HG03575 (cell line): ENCODE measurements at regions not wholly inside any gene's neighbourhood (a gene's known extent, or its start where the extent isn't known, plus 50 kb on each side); places are given as distances from the start of the nearest gene placed in this dataset.

ENCODE experiments used
- ATAC-seq: cut with Tn5 transposase; IDR thresholded peaks from one replicate; pipeline ENCODE4 v1.9.1; 2021; ENCODE audit not compliant: unreplicated experiment, insufficient number of reproducible peaks, low FRiP score; ENCODE audit errors: extremely low read depth

DNA sequence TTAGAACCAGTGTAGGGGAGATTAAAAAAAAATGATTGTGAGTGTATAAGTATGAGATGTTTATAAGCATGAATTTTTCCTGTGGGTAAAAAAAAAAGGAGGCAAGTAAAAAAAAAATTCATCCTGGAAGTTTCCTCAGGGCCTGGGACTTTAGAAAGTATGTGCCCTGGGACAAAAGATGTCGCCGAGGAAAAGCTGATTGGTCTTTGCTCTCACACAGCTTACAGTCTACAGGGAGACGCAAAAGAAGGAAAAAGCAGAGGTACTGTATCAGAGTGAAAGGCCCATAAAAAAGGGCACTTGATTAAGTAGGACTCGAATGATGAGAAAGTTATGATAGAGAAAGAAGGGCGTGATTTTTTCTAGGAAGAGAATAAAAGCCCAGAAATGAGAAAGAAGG, 501.4 kb upstream of the MEF2C start:
- no peak for ATAC-seq

DNA sequence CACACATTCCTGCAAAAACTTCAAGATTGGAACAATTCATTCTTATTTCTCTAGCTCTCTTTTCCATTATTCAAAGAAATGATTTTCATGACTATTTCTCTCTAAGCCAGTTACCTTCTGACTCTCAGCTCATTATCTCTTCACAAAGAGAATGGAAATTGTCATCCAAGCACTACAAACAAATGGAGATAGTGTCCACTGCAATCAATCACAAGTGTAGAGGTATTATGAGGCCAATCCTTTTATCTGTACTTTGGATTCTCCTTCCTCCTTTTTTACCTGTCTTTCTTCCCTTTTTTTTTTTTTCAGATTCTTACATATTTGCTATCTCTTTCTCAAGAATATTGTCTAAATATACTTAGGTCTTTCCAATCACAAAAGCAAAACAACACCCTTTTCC, 497.7 kb upstream of the MEF2C start:
- ATAC-seq = no peak

- ATAC-seq = no peak
Observed at GRCh38 chr5:89377767-89378455, 494.9 kb upstream of the MEF2C start.

DNA sequence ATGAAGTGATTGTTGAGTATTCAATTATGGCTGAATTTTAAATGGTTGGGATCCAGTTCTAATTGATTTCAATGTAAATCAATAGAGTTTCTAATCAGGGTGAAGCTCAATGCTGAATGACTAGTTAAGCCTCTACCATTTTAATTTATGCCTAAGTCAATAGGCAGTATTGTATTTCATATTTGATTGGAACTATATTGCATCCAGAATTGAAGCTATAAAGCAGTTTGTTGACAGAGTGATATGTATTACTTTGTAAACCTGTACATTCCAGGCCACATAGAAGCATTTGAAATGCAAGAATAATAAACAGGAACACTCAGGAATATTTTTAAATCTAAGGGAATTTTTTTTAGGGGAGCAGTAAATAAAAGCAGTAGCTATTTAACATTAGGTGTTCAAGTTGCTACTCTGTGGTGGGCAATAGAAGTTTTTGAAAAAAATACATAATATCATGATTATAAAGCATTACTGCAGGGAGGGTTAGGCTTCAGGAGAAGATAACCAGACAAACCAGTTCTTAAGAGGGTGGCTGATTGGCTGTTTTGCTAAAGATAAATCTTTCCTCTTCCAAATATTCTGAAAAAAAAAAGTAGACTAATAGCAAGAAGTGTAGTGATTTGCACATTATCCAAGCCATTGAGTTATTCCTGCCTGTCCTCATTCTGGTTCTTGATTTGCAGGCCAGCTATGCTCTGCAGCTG, 492.0 kb upstream of the MEF2C start:
- ATAC-seq = no peak

DNA sequence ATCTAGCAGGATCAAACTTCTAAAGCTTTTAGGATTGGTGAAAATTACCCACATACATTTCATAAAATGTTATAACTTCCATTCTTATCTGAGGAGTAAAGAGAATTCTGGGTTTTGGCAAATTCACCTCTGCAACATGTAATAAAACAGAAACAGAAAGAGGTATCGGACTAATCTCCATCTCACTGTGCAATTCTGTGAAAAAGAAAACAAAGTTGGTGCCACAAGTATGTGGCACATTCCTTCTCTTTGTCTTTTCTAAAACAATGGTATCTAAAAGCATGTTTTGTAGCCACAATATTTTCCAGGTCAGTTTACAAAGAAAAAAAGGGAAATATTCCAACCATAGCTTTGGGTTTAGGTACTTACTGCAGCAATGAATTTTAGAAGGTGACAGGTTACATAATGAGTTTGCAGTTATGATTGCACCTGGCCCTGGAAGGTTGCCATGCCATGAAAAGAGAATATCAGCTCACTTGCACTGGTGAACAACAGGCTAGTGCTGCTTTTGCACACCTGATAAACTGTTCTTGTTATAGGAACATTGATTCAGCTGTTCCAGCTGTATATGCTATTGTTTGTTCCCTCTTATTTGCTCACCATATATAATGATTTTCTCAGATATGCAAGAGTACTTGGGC, 491.3 kb upstream of the MEF2C start:
- ATAC-seq = no peak

- ATAC-seq = no peak
Observed at GRCh38 chr5:89372176-89372575, 489.2 kb upstream of the MEF2C start.

GRCh38 chr5:89371646-89372045, 488.7 kb upstream of the MEF2C start:
- no peak for ATAC-seq

- no peak for ATAC-seq
Observed at GRCh38 chr5:89359046-89359445, 476.1 kb upstream of the MEF2C start.

GRCh38 chr5:89353837-89354551, 471.0 kb upstream of the MEF2C start:
- ATAC-seq = no peak

DNA sequence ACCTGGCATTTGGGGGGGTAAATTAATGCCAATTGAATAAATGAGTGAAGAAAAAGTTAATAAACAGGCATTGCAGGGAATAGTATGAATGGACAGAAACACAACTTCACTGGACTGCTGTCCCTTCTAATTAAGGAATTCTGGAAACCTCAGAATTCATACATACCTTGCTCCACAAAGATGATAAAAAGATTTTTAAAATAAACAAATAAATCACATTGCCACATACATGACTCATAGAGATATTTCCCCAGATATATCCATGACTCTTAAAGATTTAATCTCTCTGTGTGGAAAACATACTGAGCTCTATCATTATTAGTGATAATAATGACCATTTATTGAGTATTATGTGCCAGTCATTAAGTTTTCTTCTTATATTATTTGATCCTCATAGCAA, 469.0 kb upstream of the MEF2C start:
- no peak for ATAC-seq

DNA sequence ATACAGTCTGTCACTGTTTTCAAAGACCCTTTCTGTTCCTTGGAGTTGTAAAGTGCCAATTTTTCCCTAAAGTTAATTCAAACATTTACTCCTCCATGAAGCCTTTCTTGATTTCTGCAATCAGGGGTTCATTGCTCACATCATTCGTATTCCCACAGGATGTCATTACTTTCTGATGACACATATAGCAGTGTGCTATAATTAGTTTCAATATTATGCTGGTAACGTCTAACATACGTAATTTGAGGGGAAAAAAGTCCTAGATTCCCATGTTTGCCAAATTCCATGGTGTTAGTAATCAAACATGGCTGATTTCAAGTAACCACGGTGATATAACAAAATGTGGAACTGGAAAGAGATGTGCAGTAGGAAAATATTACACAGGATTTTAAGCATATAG, 468.2 kb upstream of the MEF2C start:
- ATAC-seq = no peak

GRCh38 chr5:89350684-89351083, 467.7 kb upstream of the MEF2C start:
- no peak for ATAC-seq

DNA sequence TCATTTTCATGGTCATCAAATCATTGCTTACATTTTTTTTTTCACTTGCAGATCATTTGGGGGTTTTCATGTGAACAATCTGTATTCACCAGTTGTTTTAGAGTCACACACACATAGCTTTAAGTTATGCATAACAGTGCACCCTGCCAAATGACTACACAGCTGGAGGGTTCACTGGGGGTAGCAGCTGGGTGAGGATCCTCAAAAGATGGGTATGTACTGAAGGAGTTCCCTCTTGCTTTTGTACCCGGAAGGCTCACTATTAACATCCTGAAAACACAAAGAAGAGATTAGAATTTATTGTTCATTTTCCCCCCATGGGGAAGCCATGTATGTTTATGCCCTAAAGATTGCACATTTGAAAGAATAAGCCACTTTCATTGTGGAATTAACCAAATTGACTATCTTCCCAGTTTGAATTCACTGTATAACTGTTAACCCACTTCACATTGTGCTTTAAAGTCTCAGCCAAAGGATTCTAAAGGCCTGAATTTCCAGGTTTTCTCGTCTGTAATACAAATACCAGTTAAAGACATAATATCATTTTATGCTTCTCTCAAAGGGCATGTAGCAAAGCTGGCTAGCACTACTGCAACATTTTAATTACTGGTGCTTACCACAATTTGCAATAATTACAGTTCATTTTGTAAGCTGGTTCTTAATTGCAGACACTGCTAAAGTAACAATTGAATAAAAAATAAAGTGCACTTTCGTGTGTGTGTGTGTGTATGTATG, 466.4 kb upstream of the MEF2C start:
- no peak for ATAC-seq

- ATAC-seq = no peak
Observed at GRCh38 chr5:89346573-89346972, 463.6 kb upstream of the MEF2C start.

GRCh38 chr5:89343666-89344065, 460.7 kb upstream of the MEF2C start:
- ATAC-seq = peak; percentile 61

DNA sequence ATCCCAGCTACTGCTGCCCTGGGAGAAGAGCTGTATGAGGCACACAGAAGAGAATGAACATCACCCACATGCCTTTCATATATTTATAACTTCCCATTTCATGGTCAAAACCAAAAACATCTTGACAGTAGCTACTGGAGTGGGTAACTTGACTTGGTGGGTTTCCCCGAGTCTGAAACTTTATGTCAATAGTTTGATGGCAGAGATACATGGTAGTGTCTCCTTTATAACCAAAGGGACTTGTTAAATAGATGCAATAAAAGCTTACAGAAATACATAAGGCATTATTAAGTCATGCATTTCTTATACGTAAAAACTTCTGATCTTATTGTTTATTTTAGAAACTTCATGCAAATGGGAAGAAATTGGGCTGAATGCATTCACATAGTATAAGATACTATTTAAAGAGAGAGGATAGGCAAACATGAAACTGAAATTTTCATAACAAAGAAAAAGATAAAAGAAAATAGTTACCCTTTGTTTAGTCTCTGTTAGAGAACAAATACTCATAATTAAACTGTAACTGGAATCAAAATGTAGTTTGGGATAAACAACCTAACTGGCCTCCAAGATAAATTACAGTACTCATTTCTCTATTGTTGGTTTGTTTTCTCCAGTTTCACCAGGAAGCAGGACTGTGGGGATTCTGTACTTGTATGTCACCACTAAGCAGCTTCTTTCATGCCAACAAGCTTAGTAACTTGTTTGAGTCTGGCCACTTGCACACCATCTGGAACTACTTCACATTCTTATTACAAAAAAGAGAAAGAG, 459.3 kb upstream of the MEF2C start:
- no peak for ATAC-seq

DNA sequence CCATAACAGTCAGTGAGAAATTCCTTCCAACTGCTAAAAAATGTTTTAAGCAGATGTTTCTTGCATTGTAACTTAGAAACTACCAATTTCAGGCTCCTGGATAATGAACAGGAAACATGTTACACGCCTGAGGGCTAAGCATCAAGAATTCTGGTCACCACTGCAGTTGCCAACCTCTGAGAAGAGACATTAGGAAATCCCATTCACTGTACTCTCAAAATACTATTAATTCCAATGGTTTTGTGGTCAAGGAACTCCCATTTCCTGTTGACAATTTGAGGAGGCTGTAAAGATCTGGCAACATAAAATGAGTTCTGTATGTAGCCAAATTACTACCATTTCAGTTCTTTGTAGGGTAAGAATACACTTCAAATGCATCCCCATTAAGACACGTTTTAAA, 456.0 kb upstream of the MEF2C start:
- ATAC-seq = no peak

GRCh38 chr5:89336111-89336510, 453.1 kb upstream of the MEF2C start:
- no peak for ATAC-seq
